K562 (cell line): ENCODE measurements at regions not wholly inside any gene's neighbourhood (a gene's known extent, or its start where the extent isn't known, plus 50 kb on each side); places are given as distances from the start of the nearest gene placed in this dataset.

Experiments used
- ATAC-seq: fragments of 200-7000 bp; cut with Tn5 transposase; 3 replicates; pipeline ENCODE4 v1.9.1; 2020; ENCODE audit warnings: moderate library complexity
- BruUV-seq: library from RNA; stranded (reverse); fragments of 400-500 nt; replicated peaks from 2 replicates; lab custom pipeline; 2021; lab: Mats Ljungman, UMichigan
- CTCF ChIA-PET: fragments of 300-600 bp; formaldehyde crosslinking; extraction: SDS; loops from one replicate; lab custom pipeline; 2021; ENCODE audit warnings: low intra/inter-chr PET ratio; lab: Yijun Ruan, JAX
- POLR2A ChIA-PET: fragments of 300-600, 350-650 bp; sonication (Branson Sonifier 250); formaldehyde crosslinking; extraction: SDS; loops from one replicate; lab custom pipeline; 2021; ENCODE audit warnings: antibody characterized with exemption, inconsistent platforms; lab: Yijun Ruan, JAX
- DNase-seq, 4 experiments: peaks; one replicate each; pipeline versions ENCODE4 v3.0.0 to v3.0.0-alpha.2; 2011 to 2018; ENCODE audit warnings: low spot score in 3 of 4, mixed read lengths in 3 of 4; ENCODE audit errors: extremely low read depth in 1 of 4
- FAIRE-seq: peaks from 2 replicates; lab custom pipeline; 2011; peaks lifted over from hg19 to GRCh38; lab: Jason Lieb, UNC
- H2AFZ ChIP-seq: 2 replicates; pipeline ENCODE4 v1.6.0; 2011; ENCODE audit warnings: low read depth, low read length, control low read depth, inconsistent platforms
- H3K27ac ChIP-seq: fragments of 200-600 bp; 3 replicates; pipeline ENCODE4 v1.8.0; 2011; ENCODE audit warnings: low read depth, mild to moderate bottlenecking, control low read depth, inconsistent platforms, low read length, moderate library complexity, mixed read lengths; ENCODE audit errors: extremely low read depth
- H3K27me3 ChIP-seq, 2 experiments: fragments of 300-600 bp in 1 of 2; 2 replicates in 1 of 2; 3 replicates in 1 of 2; pipeline versions ENCODE4 v1.6.0 to v1.8.0; 2011; ENCODE audit warnings: inconsistent platforms in 2 of 2, low read length in 2 of 2, mild to moderate bottlenecking in 1 of 2, mixed read lengths in 1 of 2, moderate library complexity in 1 of 2; ENCODE audit not compliant: control insufficient read depth in 2 of 2, insufficient read depth in 2 of 2
- H3K36me3 ChIP-seq: fragments of 300-600 bp; 3 replicates; pipeline ENCODE4 v1.8.0; 2011; ENCODE audit warnings: mild to moderate bottlenecking, low read length, inconsistent platforms; ENCODE audit not compliant: control insufficient read depth, insufficient read depth
- H3K4me1 ChIP-seq, 2 experiments: fragments of 200-600 bp in 1 of 2; replicated peaks in 1 of 2; 2 replicates in 1 of 2; 3 replicates in 1 of 2; pipeline versions ENCODE4 v1.5.1 to v1.8.0; 2011; ENCODE audit warnings: inconsistent platforms in 2 of 2, low read length in 2 of 2, mild to moderate bottlenecking in 1 of 2, mixed read lengths in 1 of 2, moderate library complexity in 1 of 2; ENCODE audit not compliant: control insufficient read depth in 2 of 2, insufficient read depth in 2 of 2
- H3K4me2 ChIP-seq: 2 replicates; pipeline ENCODE4 v1.6.1; 2011; ENCODE audit warnings: low read length, control low read depth, inconsistent platforms, mixed read lengths; ENCODE audit not compliant: insufficient read depth
- H3K4me3 ChIP-seq: fragments of 200-600 bp; sonication (generic), shearing (Covaris generic); 2 replicates; pipeline ENCODE4 v1.5.1; 2016; ENCODE audit warnings: control low read depth, inconsistent platforms
- H3K79me2 ChIP-seq: fragments of 200-600 bp; 3 replicates; pipeline ENCODE4 v1.8.0; 2011; ENCODE audit warnings: low read length, inconsistent platforms; ENCODE audit not compliant: control insufficient read depth, insufficient read depth
- H3K9ac ChIP-seq, 2 experiments: 2 replicates each; pipeline versions ENCODE4 v1.6.0 to v1.6.1; 2011; ENCODE audit warnings: low read depth in 2 of 2, low read length in 2 of 2, control low read depth in 1 of 2, inconsistent platforms in 1 of 2, mild to moderate bottlenecking in 1 of 2, mixed read lengths in 1 of 2; ENCODE audit not compliant: insufficient read depth in 1 of 2
- H3K9me1 ChIP-seq: one replicate; pipeline ENCODE4 v1.6.0; 2011; ENCODE audit warnings: inconsistent platforms, mild to moderate bottlenecking, low read length, moderate library complexity; ENCODE audit not compliant: control insufficient read depth, insufficient read depth
- H3K9me3 ChIP-seq: replicated peaks from 2 replicates; pipeline ENCODE4 v1.5.1; 2011; ENCODE audit warnings: low read depth, low read length, inconsistent platforms; ENCODE audit not compliant: control insufficient read depth, insufficient read depth
- H4K20me1 ChIP-seq: replicated peaks from 2 replicates; pipeline ENCODE4 v1.6.1; 2011; ENCODE audit warnings: low read length, inconsistent platforms, mixed read lengths; ENCODE audit not compliant: control insufficient read depth, insufficient read depth
- ATF6 ChIP-seq: sonication (generic); formaldehyde crosslinking; IDR thresholded peaks from 2 replicates; pipeline ENCODE4 v1.4.0; 2020; ENCODE audit warnings: mild to moderate bottlenecking, missing genetic modification reagents
- CBX1 ChIP-seq: sonication (generic); IDR thresholded peaks from 2 replicates; pipeline ENCODE4 v1.6.1; 2016; ENCODE audit warnings: antibody characterized with exemption, low read depth, mild to moderate bottlenecking
- FOXP4 ChIP-seq: sonication (generic); formaldehyde crosslinking; IDR thresholded peaks from 2 replicates; pipeline ENCODE4 v1.8.0; 2022; ENCODE audit warnings: mild to moderate bottlenecking, missing genetic modification reagents, borderline replicate concordance
- KDM4B ChIP-seq, 2 experiments: fragments of 450-650 bp in 1 of 2; sonication (generic) in 1 of 2; IDR thresholded peaks; 2 replicates each; pipeline ENCODE4 v1.6.1; 2016 to 2017; ENCODE audit warnings: borderline replicate concordance in 2 of 2, antibody characterized with exemption in 1 of 2, low read depth in 1 of 2, mild to moderate bottlenecking in 1 of 2
- MBD1 ChIP-seq: fragments of 250-450 bp; sonication (Bioruptor Pico); IDR thresholded peaks from 2 replicates; pipeline ENCODE4 v1.8.0; 2022; ENCODE audit warnings: inconsistent platforms
- MEIS2 ChIP-seq: fragments of 450-650 bp; IDR thresholded peaks from 2 replicates; pipeline ENCODE4 v1.6.1; 2014; ENCODE audit warnings: mild to moderate bottlenecking; ENCODE audit not compliant: partially characterized antibody
- NCOA6 ChIP-seq: fragments of 450-650 bp; IDR thresholded peaks from 2 replicates; pipeline ENCODE4 v1.6.1; 2017; ENCODE audit warnings: mild to moderate bottlenecking
- PHB2 ChIP-seq: fragments of 450-650 bp; IDR thresholded peaks from 2 replicates; pipeline ENCODE4 v1.6.1; 2017; ENCODE audit warnings: low read depth
- PKNOX1 ChIP-seq: fragments of 450-650 bp; IDR thresholded peaks from 2 replicates; pipeline ENCODE4 v1.6.1; 2016
- SRF ChIP-seq, 2 experiments: fragments of 250-450, 450-650 bp in 1 of 2; sonication (Bioruptor Pico) in 1 of 2; sonication (generic) in 1 of 2; formaldehyde crosslinking; IDR thresholded peaks; 2 replicates each; pipeline versions ENCODE4 v1.5.0 to v1.5.1; 2020 to 2022; ENCODE audit warnings: mild to moderate bottlenecking in 1 of 2, missing genetic modification reagents in 1 of 2
- TBP ChIP-seq: optimal IDR thresholded peaks from 2 replicates; pipeline ENCODE3; 2011; ENCODE audit warnings: low read depth, low read length, improper control_type of control experiment
- ZNF274 ChIP-seq: IDR thresholded peaks from 2 replicates; pipeline ENCODE4 v1.6.1; 2011; ENCODE audit warnings: low read depth, mild to moderate bottlenecking, low read length, moderate library complexity, borderline replicate concordance
- ZNF324 ChIP-seq: fragments of 250-450 bp; sonication (Bioruptor Pico); IDR thresholded peaks from 2 replicates; pipeline ENCODE4 v1.4.0; 2020; ENCODE audit warnings: mild to moderate bottlenecking
- ZNF764 ChIP-seq: fragments of 250-450 bp; sonication (Bioruptor Pico); IDR thresholded peaks from 2 replicates; pipeline ENCODE4 v1.4.0; 2020; ENCODE audit warnings: low read depth, mild to moderate bottlenecking, moderate library complexity
- WGBS: fragments of 100-300 bp; shearing (Covaris generic); methylation state at CpG from one replicate; pipeline ENCODE4 v1.1.6; 2016; ENCODE audit warnings: low coverage, mixed read lengths; ENCODE audit not compliant: insufficient coverage; ENCODE audit errors: missing lambda C conversion rate; 5-methylcytosine and 5-hydroxymethylcytosine counted together
- in situ Hi-C: fragments of 300-500 bp; cut with MboI; formaldehyde crosslinking; loops from 4 replicates; pipeline ENCODE4 v1.15.0; 2018; ENCODE audit warnings: inconsistent platforms, mixed read lengths
- intact Hi-C: fragments of 100-400 bp; cut with micrococcal nuclease; formaldehyde crosslinking; loops from 2 replicates; pipeline ENCODE4 v1.14.2; 2022
- TF ChIP-seq, protein P1 (sequence below): fragments of 450-650 bp; IDR thresholded peaks from 2 replicates; pipeline ENCODE4 v1.7.0; 2016; ENCODE audit warnings: borderline replicate concordance

GRCh38 chr16:17899141-17899540 is 428.4 kb upstream of the XYLT1 start:
- Histone ChIP-seq H3K4me1 (no peaks in the 10 kb centered on the region), H3K79me2 (no peaks in the 10 kb centered on the region), H3K9me3 (no peaks in the 10 kb centered on the region), H3K9me1 (no peaks in the 10 kb centered on the region), H3K27me3 (no peaks in the 10 kb centered on the region), H3K27ac (no peak overlapping the region), H3K4me3 (no peak overlapping the region), H4K20me1 (no peaks in the 10 kb centered on the region; the same call in 1 of the 2 replicates), H3K36me3 (no peaks in the 10 kb centered on the region), H3K9ac (no peak overlapping the region), H2AFZ (no peak overlapping the region), H3K4me2 (no peak overlapping the region)
- WGBS: 5% methylated on average over 1 of the region's 1 CpG
- no peak for FAIRE-seq
- ChIA-PET CTCF (no interaction called here), POLR2A (no interaction called here)
- ATAC-seq: no peak
- in situ Hi-C loops: no loop called here
- no peak for DNase-seq
- intact Hi-C loops: no loop called here
- no TSS peak for BruUV-seq
- TF ChIP-seq NCOA6: no peak
- no peak for TF ChIP-seq ATF6 (CRISPR knock-in tag)
- no peak for TF ChIP-seq ZNF764 (CRISPR knock-in tag)
- no peak for TF ChIP-seq TBP
- TF ChIP-seq PHB2: no peak
- no peak for TF ChIP-seq PKNOX1
- no peak for TF ChIP-seq MBD1 (CRISPR knock-in tag)
- TF ChIP-seq MEIS2: no peak
- TF ChIP-seq ZNF324 (CRISPR knock-in tag): no peak
- TF ChIP-seq CBX1: no peak
- TF ChIP-seq FOXP4 (CRISPR knock-in tag): no peak
- TF ChIP-seq, protein P1, sequence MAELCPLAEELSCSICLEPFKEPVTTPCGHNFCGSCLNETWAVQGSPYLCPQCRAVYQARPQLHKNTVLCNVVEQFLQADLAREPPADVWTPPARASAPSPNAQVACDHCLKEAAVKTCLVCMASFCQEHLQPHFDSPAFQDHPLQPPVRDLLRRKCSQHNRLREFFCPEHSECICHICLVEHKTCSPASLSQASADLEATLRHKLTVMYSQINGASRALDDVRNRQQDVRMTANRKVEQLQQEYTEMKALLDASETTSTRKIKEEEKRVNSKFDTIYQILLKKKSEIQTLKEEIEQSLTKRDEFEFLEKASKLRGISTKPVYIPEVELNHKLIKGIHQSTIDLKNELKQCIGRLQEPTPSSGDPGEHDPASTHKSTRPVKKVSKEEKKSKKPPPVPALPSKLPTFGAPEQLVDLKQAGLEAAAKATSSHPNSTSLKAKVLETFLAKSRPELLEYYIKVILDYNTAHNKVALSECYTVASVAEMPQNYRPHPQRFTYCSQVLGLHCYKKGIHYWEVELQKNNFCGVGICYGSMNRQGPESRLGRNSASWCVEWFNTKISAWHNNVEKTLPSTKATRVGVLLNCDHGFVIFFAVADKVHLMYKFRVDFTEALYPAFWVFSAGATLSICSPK: no peak
- TF ChIP-seq SRF (CRISPR knock-in tag; IDR thresholded peaks at IDR 0.05): no peak
- TF ChIP-seq KDM4B (IDR thresholded peaks at IDR 0.05; ENCODE audit: borderline replicate concordance in 2 of 2, low read depth in 1 of 2): no peak
- no peak for TF ChIP-seq ZNF274
